Skeletal muscle cell (primary cell): ENCODE measurements at regions not wholly inside any gene's neighbourhood (a gene's known extent, or its start where the extent isn't known, plus 50 kb on each side); places are given as distances from the start of the nearest gene placed in this dataset.

ENCODE experiments used
- DNase-seq: peaks from one replicate; pipeline ENCODE4 v3.0.0-alpha.2; 2010; ENCODE audit warnings: low read depth
- H3K4me3 ChIP-seq: 2 replicates; pipeline ENCODE4 v1.5.1; 2011; ENCODE audit warnings: low read depth, mild to moderate bottlenecking, control low read depth, low read length, moderate library complexity

- no peak overlapping the region for H3K4me3 ChIP-seq
- no peak for DNase-seq
Measured at GRCh38 chr9:30944225-30944569, 1440.2 kb upstream of the ACO1 start.

GRCh38 chr9:30944741-30945280 is 1439.6 kb upstream of the ACO1 start:
- DNase-seq, result no peak
- no peak overlapping the region for H3K4me3 ChIP-seq

GRCh38 chr9:30964332-30964731 is 1420.1 kb upstream of the ACO1 start:
- DNase-seq, result no peak
- H3K4me3 ChIP-seq, result no peak overlapping the region

GRCh38 chr9:30967476-30967875 is 1417.0 kb upstream of the ACO1 start:
- H3K4me3 ChIP-seq, result no peak overlapping the region
- DNase-seq, result no peak

GRCh38 chr9:30970186-30970585 is 1414.3 kb upstream of the ACO1 start:
- no peak for DNase-seq
- H3K4me3 ChIP-seq, result no peak overlapping the region

- no peak for DNase-seq
- H3K4me3 ChIP-seq, result no peak overlapping the region
Measured at GRCh38 chr9:30970812-30971211, 1413.6 kb upstream of the ACO1 start.

GRCh38 chr9:30972654-30973053 is 1411.8 kb upstream of the ACO1 start:
- no peak overlapping the region for H3K4me3 ChIP-seq
- DNase-seq, result no peak

GRCh38 chr9:30977965-30978364 is 1406.5 kb upstream of the ACO1 start:
- no peak overlapping the region for H3K4me3 ChIP-seq
- DNase-seq, result no peak

- H3K4me3 ChIP-seq, result no peak overlapping the region
- DNase-seq, result peak; percentile 6
Measured at GRCh38 chr9:30982301-30982700, 1402.1 kb upstream of the ACO1 start.

GRCh38 chr9:30995956-30996738 is 1388.3 kb upstream of the ACO1 start:
- no peak overlapping the region for H3K4me3 ChIP-seq
- DNase-seq, result no peak

- DNase-seq, result no peak
- no peak overlapping the region for H3K4me3 ChIP-seq
Measured at GRCh38 chr9:30996761-30997160, 1387.7 kb upstream of the ACO1 start.

- no peak for DNase-seq
- H3K4me3 ChIP-seq, result no peak overlapping the region
Measured at GRCh38 chr9:30997291-30997690, 1387.2 kb upstream of the ACO1 start.

GRCh38 chr9:31005086-31005665 is 1379.3 kb upstream of the ACO1 start:
- DNase-seq, result no peak
- H3K4me3 ChIP-seq, result no peak overlapping the region

GRCh38 chr9:31013371-31013770 is 1371.1 kb upstream of the ACO1 start:
- H3K4me3 ChIP-seq, result no peak overlapping the region
- no peak for DNase-seq

- no peak for DNase-seq
- H3K4me3 ChIP-seq, result no peak overlapping the region
Measured at GRCh38 chr9:31023847-31024246, 1360.6 kb upstream of the ACO1 start.

- no peak for DNase-seq
- no peak overlapping the region for H3K4me3 ChIP-seq
Measured at GRCh38 chr9:31027678-31028077, 1356.8 kb upstream of the ACO1 start.

GRCh38 chr9:31028137-31028536 is 1356.3 kb upstream of the ACO1 start:
- H3K4me3 ChIP-seq, result no peak overlapping the region
- DNase-seq, result no peak

- no peak overlapping the region for H3K4me3 ChIP-seq
- no peak for DNase-seq
Measured at GRCh38 chr9:31030741-31031202, 1353.7 kb upstream of the ACO1 start.

GRCh38 chr9:31032206-31032605 is 1352.2 kb upstream of the ACO1 start:
- H3K4me3 ChIP-seq, result no peak overlapping the region
- DNase-seq, result no peak

GRCh38 chr9:31034311-31034710 is 1350.1 kb upstream of the ACO1 start:
- H3K4me3 ChIP-seq, result no peak overlapping the region
- no peak for DNase-seq

- no peak for DNase-seq
- no peak overlapping the region for H3K4me3 ChIP-seq
Measured at GRCh38 chr9:31040564-31040963, 1343.9 kb upstream of the ACO1 start.
